ENCODE measurements at regions not wholly inside any gene's neighbourhood (a gene's known extent, or its start where the extent isn't known, plus 50 kb on each side); places are given as distances from the start of the nearest gene placed in this dataset.
"Not testable (repeated sequence)": the region's sequence is repeated elsewhere in the genome, so short reads cannot be mapped to it uniquely, and the experiment has no call there.

GRCh38 chr20:1748777-1749176, 91.2 kb upstream of the SIRPG start:
- no peaks in the 10 kb centered on the region for H3K36me3 ChIP-seq
- no peak overlapping the region for H3K27ac ChIP-seq
- no peaks in the 10 kb centered on the region for H3K4me1 ChIP-seq
- DNase-seq: no peak
- no peak overlapping the region for H3K4me3 ChIP-seq
- H3K9me3 ChIP-seq (replicated peaks): no peaks in the 10 kb centered on the region
- H3K27me3 ChIP-seq: no peaks in the 10 kb centered on the region

GRCh38 chr20:1747953-1748577, 90.5 kb upstream of the SIRPG start:
- no peaks in the 10 kb centered on the region for H3K27me3 ChIP-seq
- no peaks in the 10 kb centered on the region for H3K9me3 ChIP-seq (replicated peaks)
- H3K4me1 ChIP-seq: no peaks in the 10 kb centered on the region
- DNase-seq: no peak
- H3K36me3 ChIP-seq: no peaks in the 10 kb centered on the region
- no peak overlapping the region for H3K4me3 ChIP-seq
- H3K27ac ChIP-seq: no peak overlapping the region

GRCh38 chr20:1742049-1742434, 84.5 kb upstream of the SIRPG start:
- not testable (repeated sequence) for DNase-seq; H3K4me1 ChIP-seq; H3K27me3 ChIP-seq; H3K4me3 ChIP-seq; H3K36me3 ChIP-seq; H3K9me3 ChIP-seq (replicated peaks); H3K27ac ChIP-seq

GRCh38 chr20:1741309-1742048, 83.9 kb upstream of the SIRPG start:
- no peak for DNase-seq
- H3K4me1 ChIP-seq: no peaks in the 10 kb centered on the region
- no peaks in the 10 kb centered on the region for H3K36me3 ChIP-seq
- H3K27ac ChIP-seq: no peak overlapping the region
- no peak overlapping the region for H3K4me3 ChIP-seq
- no peaks in the 10 kb centered on the region for H3K9me3 ChIP-seq (replicated peaks)
- H3K27me3 ChIP-seq: peaks cover 5% of the 10 kb centered on the region; the same call in 1 of the 2 replicates

- DNase-seq: no peak
- H3K36me3 ChIP-seq: no peaks in the 10 kb centered on the region
- H3K9me3 ChIP-seq (replicated peaks): no peaks in the 10 kb centered on the region
- no peak overlapping the region for H3K4me3 ChIP-seq
- peaks cover 20% of the 10 kb centered on the region for H3K27me3 ChIP-seq
- H3K4me1 ChIP-seq: no peaks in the 10 kb centered on the region
- H3K27ac ChIP-seq: no peak overlapping the region
Measured at GRCh38 chr20:1737134-1737533, 79.6 kb upstream of the SIRPG start.

GRCh38 chr20:1735417-1736089, 78.0 kb upstream of the SIRPG start:
- H3K36me3 ChIP-seq: no peaks in the 10 kb centered on the region
- no peak overlapping the region for H3K27ac ChIP-seq
- H3K4me3 ChIP-seq: no peak overlapping the region
- no peak for DNase-seq
- H3K9me3 ChIP-seq (replicated peaks): no peaks in the 10 kb centered on the region
- no peaks in the 10 kb centered on the region for H3K4me1 ChIP-seq
- peaks cover 20% of the 10 kb centered on the region for H3K27me3 ChIP-seq

- Histone ChIP-seq H3K9me3 (replicated peaks) (no peaks in the 10 kb centered on the region), H3K4me1 (no peaks in the 10 kb centered on the region), H3K27me3 (peaks cover 15% of the 10 kb centered on the region), H3K4me3 (no peak overlapping the region), H3K27ac (no peak overlapping the region), H3K36me3 (no peaks in the 10 kb centered on the region)
- peak in 1 of 2 experiments; percentile 12 for DNase-seq
Measured at GRCh38 chr20:1734269-1734858, 76.8 kb upstream of the SIRPG start.

GRCh38 chr20:1731828-1732375, 74.3 kb upstream of the SIRPG start:
- not testable (repeated sequence) for H3K36me3 ChIP-seq; H3K4me3 ChIP-seq; H3K9me3 ChIP-seq (replicated peaks); H3K4me1 ChIP-seq; DNase-seq; H3K27ac ChIP-seq
- peaks cover 15% of the 10 kb centered on the region for H3K27me3 ChIP-seq

GRCh38 chr20:1730981-1731711, 73.6 kb upstream of the SIRPG start:
- H3K36me3 ChIP-seq; H3K4me1 ChIP-seq; H3K4me3 ChIP-seq; H3K27ac ChIP-seq; H3K9me3 ChIP-seq (replicated peaks); DNase-seq: not testable (repeated sequence)
- H3K27me3 ChIP-seq: peaks cover 15% of the 10 kb centered on the region

- H3K27me3 ChIP-seq; H3K27ac ChIP-seq; H3K4me1 ChIP-seq; H3K4me3 ChIP-seq; H3K36me3 ChIP-seq; H3K9me3 ChIP-seq (replicated peaks); DNase-seq: not testable (repeated sequence)
Measured at GRCh38 chr20:1727303-1727702, 69.7 kb upstream of the SIRPG start.

- DNase-seq: no peak
- Histone ChIP-seq H3K4me1 (no peaks in the 10 kb centered on the region), H3K9me3 (replicated peaks) (no peaks in the 10 kb centered on the region), H3K36me3 (no peaks in the 10 kb centered on the region), H3K27me3 (no peaks in the 10 kb centered on the region), H3K4me3 (no peak overlapping the region), H3K27ac (no peak overlapping the region)
Measured at GRCh38 chr20:1724901-1725300, 67.3 kb upstream of the SIRPG start.

GRCh38 chr20:1722513-1723050, 65.0 kb upstream of the SIRPG start:
- H3K36me3 ChIP-seq: no peaks in the 10 kb centered on the region
- H3K4me3 ChIP-seq: no peak overlapping the region
- DNase-seq: no peak
- H3K9me3 ChIP-seq (replicated peaks): no peaks in the 10 kb centered on the region
- H3K4me1 ChIP-seq: no peaks in the 10 kb centered on the region
- no peaks in the 10 kb centered on the region for H3K27me3 ChIP-seq
- H3K27ac ChIP-seq: no peak overlapping the region

GRCh38 chr20:1721687-1722512, 64.3 kb upstream of the SIRPG start:
- no peaks in the 10 kb centered on the region for H3K4me1 ChIP-seq
- H3K27me3 ChIP-seq: no peaks in the 10 kb centered on the region

More at GRCh38 chr20:1721687-1722512, 64.3 kb upstream of the SIRPG start:
- no peak overlapping the region for H3K27ac ChIP-seq
- H3K4me3 ChIP-seq: no peak overlapping the region
- DNase-seq: no peak
- no peaks in the 10 kb centered on the region for H3K9me3 ChIP-seq (replicated peaks)
- H3K36me3 ChIP-seq: no peaks in the 10 kb centered on the region

Measured in SJCRH30 (cell line).